GM12865 (cell line): ENCODE measurements at regions not wholly inside any gene's neighbourhood (a gene's known extent, or its start where the extent isn't known, plus 50 kb on each side); places are given as distances from the start of the nearest gene placed in this dataset.

Source experiments
- DNase-seq: peaks from one replicate; pipeline ENCODE4 v3.0.0; 2010; ENCODE audit warnings: low read depth
- H3K4me3 ChIP-seq: 2 replicates; pipeline ENCODE4 v1.5.1; 2011; ENCODE audit warnings: mild to moderate bottlenecking, low read depth, low read length, control low read depth
- CTCF ChIP-seq: IDR thresholded peaks from 2 replicates; pipeline ENCODE4 v1.5.1; 2011; ENCODE audit warnings: low read length, control low read depth, low read depth, inconsistent platforms; ENCODE audit not compliant: insufficient read depth; ENCODE audit errors: missing control alignments

- no peak overlapping the region for H3K4me3 ChIP-seq
- TF ChIP-seq CTCF, result no peak
- no peak for DNase-seq
These were observed 221.3 kb upstream of the DGKB start for GRCh38 chr7:15123901-15124300.

- DNase-seq, result no peak
- TF ChIP-seq CTCF, result no peak
- H3K4me3 ChIP-seq, result no peak overlapping the region
These were observed 211.2 kb upstream of the DGKB start for GRCh38 chr7:15113752-15114151.

- no peak overlapping the region for H3K4me3 ChIP-seq
- no peak for TF ChIP-seq CTCF
- DNase-seq, result no peak
These were observed 203.2 kb upstream of the DGKB start for GRCh38 chr7:15105711-15106110.

GRCh38 chr7:15104411-15105092, 202.0 kb upstream of the DGKB start:
- no peak for DNase-seq
- no peak for TF ChIP-seq CTCF

GRCh38 chr7:15099074-15099473, 196.5 kb upstream of the DGKB start:
- no peak overlapping the region for H3K4me3 ChIP-seq
- TF ChIP-seq CTCF, result no peak

More at GRCh38 chr7:15104411-15105092, 202.0 kb upstream of the DGKB start:
- no peak overlapping the region for H3K4me3 ChIP-seq

DNA sequence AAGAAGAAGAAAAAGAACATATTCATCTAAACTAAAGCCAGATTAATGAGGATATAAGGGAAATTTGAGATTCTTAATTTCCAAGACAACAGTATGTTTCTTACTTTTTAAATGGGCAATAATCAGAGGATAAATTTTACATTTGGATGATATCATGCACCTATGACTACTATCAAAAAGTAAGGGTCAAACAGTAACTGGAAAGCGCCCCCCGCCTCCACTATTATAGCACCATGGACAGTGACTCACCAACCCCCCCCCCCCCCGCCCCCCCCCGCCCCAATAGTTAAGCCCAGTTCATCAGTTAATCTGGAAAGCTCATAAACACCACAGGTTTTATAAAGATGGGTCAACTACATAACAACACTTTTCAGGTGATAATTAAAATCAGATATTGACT, 194.3 kb upstream of the DGKB start:
- no peak for DNase-seq
- TF ChIP-seq CTCF, result no peak
- no peak overlapping the region for H3K4me3 ChIP-seq

More at GRCh38 chr7:15099074-15099473, 196.5 kb upstream of the DGKB start:
- DNase-seq, result no peak

GRCh38 chr7:15094989-15095388, 192.4 kb upstream of the DGKB start:
- no peak for DNase-seq
- TF ChIP-seq CTCF, result no peak

More at GRCh38 chr7:15094989-15095388, 192.4 kb upstream of the DGKB start:
- H3K4me3 ChIP-seq, result no peak overlapping the region
